ENCODE measurements at regions not wholly inside any gene's neighbourhood (a gene's known extent, or its start where the extent isn't known, plus 50 kb on each side); places are given as distances from the start of the nearest gene placed in this dataset.
A peak's percentile ranks its signal among the peaks of the same experiment; 100 is the strongest.

DNA sequence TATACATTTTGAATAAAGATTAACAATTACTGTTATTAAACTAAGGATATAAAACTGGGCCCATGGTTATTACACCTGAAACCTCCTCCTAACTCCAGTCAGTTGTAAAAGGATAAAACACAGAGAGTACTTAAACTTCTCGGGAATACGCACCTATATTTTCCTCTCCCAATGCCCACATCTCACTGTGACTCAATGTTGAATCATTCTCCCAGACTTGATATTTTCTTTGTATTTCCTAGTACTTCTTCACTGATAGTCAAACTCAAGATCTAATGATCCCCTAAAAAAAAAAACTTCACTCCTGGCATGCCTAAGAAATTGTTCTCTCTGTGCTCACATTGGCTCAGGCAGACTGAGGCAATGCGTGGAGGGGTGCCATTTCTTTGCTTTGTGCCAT is 212.5 kb upstream of the DKK2 start:
- no peak for DNase-seq (ENCODE audit: low spot score)

DNA sequence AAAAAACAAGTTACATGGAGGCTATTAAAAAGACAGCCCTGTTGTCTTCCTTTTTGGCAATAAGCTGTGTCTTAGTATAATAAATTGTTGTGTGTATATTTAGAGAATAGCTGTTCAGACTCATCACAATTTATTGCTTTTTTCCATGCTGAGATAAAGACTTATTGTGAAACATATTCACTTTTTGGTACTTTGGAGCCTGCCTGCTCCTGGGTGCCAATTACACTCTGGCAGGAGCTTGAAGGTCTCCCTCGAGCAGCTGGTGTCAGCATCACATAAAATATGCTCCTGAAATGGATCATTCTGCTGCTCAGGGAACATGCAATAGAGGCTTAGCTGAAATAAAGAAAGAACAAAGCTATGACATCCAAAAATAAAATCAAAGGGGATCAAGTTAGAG is 211.6 kb upstream of the DKK2 start:
- no peak for DNase-seq (ENCODE audit: low spot score)

DNA sequence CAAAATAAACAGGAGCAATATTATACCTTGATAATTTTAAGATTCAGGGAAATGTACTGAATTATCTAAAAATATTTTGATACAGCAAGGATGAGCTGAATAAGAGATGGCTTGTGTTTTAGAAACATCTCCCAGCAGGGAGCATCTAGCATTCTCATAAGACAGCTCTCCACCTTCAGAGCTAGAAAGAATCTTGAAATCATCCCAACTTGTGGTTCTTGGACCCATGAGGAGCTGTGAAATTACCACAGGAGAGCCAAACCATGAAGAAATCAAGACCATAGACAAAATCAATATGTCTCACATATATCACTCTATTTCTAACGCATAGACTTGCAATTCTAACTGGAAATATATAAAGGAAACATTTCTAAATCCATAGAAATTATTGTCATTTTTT is 210.6 kb upstream of the DKK2 start:
- DNase-seq (ENCODE audit: low spot score), result no peak

DNA sequence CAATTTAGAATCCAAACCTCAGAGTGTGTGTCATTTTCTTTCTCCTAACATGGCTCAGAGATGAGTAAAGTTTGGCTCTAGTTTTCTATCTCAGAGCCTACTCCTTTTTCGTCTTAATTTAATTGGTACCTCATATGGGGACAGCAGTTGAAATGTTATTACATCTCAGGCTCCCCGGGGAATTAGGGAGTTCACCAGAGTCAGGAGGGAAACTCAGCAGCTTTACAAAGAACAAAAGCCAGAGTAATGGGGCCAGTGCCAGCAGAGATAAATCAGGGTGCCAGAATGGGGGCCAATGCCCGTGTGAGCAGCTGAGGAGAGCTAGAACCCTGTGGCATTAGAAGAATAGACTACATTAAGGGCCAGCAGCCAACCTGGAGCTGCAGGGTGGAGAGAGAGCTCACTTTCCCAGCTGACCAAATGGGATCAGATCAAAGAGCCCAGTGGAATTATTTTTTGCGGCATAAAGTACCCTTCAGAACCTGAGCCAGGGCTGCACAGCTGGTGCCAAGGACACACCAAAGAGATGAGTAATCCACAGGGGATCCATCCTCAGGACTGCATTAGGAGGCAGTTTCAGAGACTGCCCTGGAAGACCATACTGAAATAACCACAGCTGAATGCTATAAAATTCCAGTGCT is 207.1 kb upstream of the DKK2 start:
- DNase-seq (ENCODE audit: low spot score), result no peak

DNA sequence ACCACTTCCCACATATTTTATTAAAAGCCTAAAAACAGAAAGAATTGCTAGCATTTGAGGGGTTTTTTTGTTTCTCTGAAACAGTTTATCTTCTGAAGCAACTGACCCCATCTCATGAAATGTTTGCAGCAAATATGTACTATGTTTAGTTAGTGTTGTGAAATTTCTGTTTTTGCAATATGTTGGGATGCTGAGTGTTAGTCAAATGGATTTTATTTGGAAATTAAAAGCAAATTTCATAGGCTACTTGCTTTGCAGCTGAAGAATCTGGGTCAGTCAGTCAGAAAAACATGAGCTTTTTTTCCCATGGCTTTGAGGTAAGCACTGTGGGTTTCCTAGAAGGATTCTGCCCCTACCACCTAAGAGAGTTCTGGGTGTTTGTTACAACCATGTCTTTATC is 184.9 kb upstream of the DKK2 start:
- no peak for DNase-seq (ENCODE audit: low spot score)

DNA sequence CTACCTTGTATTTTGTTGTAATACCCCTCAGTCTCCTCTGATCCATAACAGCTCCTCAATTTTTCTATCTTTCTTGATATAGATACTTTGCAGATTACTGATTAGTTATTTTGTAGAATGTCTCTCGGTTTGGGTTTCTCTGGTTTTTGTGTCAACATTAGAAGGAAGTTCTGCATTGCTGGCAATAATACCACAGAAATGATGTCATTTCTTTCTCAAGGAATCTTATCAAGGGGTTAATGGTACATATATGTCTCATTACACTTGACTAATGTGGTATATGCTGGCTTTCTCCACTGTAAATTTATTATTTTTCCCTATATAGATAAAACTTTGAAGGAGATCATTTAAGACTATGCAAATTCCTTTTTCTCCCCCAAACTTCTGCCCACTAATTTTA is 183.6 kb upstream of the DKK2 start:
- DNase-seq (ENCODE audit: low spot score), result no peak

DNA sequence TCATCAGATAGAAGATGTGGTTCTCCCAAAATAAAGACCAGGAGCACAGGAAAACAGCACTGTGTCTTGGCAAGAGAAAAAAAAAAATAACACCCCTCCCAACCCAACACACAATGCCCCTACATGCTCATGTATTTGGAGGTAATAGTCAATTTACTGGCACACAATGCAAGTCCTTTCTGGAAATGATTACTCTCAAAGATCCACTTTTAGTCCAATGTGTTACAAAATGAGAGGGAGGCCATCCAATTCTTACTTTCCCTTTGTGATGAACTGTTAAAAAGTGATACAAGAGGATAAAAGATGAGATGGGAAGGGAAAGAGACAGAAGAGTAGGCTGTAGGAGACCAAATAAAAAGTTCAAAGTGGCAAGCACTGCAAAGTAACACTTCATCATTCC is 180.3 kb upstream of the DKK2 start:
- DNase-seq (ENCODE audit: low spot score), result no peak

DNA sequence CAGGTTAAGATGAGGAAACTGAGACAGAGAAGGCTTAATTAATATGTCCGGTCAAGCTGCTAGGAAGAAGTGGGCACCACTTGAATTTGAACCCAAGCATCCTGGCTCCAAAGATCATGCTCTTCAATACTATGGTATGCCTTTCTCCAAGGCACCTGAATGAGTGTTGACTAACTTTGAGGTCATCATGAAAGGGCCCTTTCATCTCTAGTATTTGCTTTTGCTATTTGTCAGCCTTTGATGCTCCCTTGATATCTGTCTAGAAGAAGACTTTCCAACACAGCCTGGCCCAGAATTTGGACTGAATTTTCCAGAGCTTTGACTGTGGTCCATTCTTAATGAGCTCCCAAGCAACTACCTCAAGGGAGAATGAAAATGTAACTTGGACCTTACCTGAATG is 179.1 kb upstream of the DKK2 start:
- no peak for DNase-seq (ENCODE audit: low spot score)

DNA sequence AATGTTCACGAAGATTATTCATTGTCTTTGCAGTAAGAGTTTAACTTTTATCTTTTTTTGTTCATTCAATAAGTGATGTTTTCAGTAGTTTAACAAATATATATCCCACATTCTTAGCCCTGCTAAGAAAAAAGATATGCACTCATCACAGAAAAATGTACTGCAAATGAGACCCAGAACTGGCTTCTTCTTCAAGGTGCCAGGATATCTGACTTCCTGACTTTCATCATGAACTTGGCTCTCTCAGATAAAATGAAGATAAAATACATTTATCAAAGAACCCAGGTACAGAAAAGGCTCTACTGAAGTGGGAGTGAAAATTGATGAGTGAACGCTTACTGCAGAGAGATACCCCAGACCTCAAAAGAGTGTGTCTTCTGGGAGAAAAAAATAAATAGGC is 177.8 kb upstream of the DKK2 start:
- DNase-seq (ENCODE audit: low spot score), result no peak

DNA sequence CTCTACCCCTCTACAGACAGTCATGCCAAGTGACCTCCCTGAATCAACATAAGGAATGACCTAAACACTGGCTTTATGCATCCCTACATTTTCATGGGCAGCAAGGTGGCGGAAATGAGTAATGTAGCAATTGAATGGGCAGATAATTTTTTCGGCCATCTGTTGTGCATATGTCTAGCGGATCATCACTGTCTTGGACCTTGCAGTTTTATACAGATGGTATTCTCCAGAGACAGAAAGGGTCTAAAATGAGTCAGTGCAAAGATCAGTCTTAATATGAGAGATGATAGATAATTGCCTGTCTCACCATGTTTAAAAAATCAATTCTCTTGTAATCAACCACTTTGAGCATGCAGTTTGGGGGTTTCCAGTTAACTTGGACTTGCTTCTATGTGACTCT is 177.3 kb upstream of the DKK2 start:
- DNase-seq (ENCODE audit: low spot score), result no peak

DNA sequence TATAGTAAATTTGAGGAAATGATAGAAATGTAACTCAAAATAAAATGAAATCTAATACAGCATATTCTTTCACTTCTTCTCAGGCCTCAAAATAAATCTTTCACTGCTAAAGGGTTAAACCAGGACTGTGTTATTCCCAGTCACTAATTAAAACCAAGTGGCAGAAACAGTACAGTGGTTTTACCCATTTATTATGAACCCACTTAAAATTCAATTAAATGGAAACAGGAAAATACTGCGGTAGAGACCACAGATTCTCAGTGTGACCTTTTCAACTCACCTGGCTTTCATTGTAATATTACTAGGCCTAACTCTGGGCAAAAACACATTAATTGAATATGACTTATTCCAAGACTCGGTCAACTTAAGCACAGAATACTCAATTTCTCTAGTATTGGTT is 176.5 kb upstream of the DKK2 start:
- DNase-seq (ENCODE audit: low spot score), result no peak

DNA sequence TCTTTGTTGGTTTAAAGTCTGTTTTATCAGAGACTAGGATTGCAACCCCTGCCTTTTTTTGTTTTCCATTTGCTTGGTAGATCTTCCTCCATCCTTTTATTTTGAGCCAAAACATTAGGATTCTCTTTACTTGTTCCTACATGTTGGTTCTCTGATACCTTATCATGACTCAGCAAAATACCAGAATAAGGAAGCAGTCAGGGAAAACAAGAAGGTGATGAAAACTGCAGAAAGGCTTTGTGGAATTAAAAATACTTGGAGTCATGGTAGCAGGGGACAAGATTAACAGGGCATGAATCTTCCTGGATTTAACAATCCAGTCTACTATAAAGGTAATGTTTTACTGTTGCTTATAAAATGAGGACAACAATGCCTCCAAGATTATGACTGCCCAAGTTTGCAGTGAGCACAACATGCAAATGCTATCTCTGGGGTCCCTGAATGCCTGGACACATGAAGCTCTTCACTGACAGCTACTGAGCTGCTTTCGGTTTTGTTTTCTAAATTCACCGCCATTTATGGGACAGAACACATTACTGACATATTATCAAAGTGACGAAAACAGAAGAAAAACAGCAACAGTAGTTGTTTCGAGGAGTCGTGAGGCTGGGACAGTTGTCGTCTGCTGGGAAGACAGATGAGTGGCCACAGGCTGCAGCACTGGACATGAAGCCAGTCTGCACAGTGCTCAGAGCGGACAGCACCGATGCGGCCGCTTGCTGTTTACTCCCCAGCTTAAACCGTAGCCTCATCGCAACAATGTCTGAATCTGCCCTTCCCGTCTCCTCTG is 174.5 kb upstream of the DKK2 start:
- DNase-seq (ENCODE audit: low spot score), result no peak

DNA sequence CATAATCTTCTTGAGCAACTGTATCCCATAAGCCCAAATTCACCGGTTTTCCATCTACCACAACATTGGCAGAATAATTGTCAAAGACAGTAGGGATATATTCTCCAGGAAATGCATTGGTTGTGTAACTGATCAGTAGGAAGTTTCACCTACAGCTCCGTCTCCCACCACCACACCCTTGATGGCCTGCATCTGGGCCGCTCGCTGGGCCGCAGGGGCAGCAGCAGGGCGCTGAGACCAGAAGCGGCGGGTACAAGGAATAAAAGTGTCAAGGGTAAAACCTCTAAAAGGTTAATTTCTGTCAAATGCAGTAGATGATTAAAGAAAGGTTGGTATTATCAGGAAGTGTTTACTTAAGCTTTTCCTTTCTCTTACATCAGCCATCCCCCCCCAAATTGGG is 167.6 kb upstream of the DKK2 start:
- DNase-seq (ENCODE audit: low spot score), result no peak

DNA sequence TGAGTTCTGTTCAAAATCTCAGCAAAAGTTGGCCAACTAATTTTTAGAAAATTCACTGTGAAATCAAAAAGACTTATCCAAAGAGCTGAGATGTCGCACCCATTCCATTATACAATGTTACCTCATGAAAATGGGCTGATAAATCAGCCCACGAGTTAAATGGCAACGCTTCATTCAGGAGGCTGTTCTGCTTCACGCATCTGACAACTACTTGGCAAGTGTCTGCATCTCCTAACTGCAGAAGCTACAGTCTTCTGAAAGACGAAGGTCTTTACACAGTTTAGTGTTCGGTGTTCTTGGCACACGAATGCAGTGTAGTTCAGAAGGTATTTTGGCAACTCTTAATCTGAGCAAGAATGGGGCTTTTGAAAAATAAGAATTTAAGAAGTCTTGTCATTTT is 166.6 kb upstream of the DKK2 start:
- no peak for DNase-seq (ENCODE audit: low spot score)

DNA sequence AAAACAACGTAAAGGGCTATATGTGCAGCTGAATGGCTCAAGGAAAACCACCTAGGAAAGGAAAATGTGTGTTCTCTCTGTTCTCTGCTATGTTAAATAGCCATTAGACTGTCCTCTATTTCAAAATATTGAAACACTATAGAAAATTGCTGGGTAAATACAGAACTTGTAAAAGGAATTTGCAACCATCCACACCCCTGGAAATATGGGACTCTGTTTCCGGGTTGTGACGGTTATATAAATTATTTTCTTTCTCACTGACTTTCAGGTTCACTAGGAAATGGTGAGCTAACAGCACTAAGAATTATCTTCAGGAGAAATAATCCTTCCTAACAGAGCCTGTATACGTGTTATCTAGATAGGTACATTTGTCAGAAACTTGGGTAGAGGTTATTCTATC is 161.0 kb upstream of the DKK2 start:
- DNase-seq (ENCODE audit: low spot score), result no peak

DNA sequence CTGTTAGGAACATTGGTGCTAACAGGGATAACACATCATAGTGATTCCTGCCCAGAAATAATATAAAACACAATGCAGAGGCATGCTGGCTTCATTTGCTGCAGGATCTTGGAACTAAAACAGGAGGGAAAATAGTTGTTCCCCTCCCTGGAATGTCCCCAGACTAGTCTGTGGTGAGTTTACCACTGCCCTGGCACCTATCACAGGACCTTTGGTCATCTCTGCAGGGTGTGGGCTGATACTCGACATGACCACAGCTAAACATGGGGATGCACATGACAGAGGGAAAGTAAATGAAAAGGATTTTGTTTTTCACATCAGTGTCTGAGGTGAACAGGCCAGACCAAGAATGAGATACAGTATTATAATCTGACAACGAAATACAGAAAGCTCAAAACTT is 160.2 kb upstream of the DKK2 start:
- DNase-seq (ENCODE audit: low spot score), result no peak

DNA sequence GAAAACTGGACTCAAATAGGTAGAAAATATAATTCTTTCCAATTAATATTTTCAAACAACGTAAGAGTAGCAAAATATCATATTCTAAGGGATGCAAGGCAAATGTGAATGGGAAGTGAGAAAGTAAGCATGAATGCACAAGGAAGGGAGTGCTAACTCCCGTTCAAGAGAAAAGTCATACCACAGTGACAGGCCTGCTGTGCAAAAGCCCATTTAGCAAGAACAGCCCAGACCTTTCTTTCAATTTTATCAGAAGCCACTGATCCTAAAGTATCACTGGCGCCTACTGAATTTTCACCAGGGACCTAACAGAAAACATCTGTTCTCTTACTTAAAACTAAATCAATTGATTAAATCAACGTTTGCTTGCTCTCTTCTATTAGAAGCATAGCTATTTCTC is 157.9 kb upstream of the DKK2 start:
- no peak for DNase-seq (ENCODE audit: low spot score)

DNA sequence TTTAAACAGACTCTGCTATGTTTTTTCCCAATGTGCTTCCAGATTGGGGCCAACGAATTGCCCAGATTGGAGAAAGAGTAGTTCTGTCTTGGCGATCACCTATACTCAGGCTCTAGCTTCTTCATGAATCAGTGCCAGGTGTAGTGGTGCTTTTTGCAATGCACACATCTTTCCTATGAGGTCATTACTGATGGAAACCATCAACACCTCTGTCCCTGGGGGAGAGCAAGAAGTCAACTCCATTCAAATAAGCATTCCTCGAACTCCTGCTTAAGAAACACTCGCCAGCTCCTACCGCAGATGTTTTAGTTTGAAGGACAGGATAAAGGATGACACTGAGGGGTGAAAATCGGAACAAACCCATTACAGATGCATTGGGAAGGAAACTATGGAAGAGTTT is 156.5 kb upstream of the DKK2 start:
- no peak for DNase-seq (ENCODE audit: low spot score)

DNA sequence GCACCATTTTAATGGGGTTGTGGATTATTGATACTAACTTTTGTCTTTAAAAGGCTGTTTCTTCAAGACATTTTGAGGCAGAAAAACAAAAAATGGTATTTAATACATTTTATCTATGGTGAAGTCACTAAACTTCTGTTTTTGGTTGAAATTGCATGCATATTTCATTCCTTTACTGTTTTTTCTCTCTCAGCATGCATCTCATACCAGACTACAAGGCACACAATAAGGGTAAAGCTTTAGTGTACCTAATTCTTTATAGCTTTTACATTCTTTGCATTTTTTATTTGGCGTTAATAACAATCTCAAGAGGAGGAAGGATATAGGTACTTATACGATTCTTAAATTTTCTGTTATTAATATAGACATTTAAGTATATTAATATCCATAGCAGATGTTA is 151.0 kb upstream of the DKK2 start:
- no peak for DNase-seq (ENCODE audit: low spot score)

DNA sequence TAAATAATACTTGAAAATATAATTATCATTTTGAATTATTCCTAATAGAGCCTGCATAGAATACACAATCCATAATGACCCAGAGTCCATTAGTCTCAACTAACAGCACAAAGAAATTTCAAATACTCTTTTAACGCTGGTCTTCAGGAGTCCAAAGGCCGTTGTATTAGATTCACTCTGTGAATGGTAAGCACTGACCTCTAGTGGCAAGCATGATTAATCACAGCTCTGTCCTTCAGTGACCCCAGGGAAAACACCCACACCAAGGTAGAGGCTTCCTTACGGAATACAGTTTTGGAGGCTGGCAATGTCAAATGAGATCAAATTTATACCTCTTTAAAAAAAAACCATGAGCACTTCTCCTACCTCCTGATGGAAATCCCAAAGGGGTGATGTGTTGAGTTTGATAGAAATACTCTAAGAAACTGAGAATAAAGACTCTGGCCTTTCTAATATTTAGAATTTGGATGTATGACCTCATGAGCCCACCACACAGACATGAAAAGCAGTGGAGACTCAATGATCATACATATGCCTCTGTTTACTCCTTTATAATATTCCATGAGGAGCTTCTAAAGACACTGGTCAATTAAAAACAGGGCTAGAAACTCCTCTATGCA is 147.2 kb upstream of the DKK2 start:
- peak; percentile 3 for DNase-seq (ENCODE audit: low spot score)

DNA sequence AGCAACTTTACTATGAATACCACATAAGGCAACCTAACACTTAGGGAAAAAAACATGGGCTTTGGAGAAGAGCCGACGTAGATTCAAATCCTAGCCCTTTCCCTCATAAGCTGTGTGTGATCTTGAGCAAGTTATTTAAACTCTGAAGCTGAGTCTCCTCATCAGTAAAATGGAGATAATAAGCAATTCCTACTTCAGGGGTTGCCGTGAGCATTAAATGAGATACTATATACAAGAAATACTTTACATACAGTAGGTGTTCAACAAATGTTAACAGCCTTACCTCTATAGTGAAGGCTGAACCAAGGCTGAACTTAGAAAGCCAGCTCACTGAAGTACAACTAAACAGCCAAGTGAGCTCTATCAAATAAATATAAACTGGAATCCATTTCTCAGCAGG is 146.2 kb upstream of the DKK2 start:
- DNase-seq (ENCODE audit: low spot score), result no peak

DNA sequence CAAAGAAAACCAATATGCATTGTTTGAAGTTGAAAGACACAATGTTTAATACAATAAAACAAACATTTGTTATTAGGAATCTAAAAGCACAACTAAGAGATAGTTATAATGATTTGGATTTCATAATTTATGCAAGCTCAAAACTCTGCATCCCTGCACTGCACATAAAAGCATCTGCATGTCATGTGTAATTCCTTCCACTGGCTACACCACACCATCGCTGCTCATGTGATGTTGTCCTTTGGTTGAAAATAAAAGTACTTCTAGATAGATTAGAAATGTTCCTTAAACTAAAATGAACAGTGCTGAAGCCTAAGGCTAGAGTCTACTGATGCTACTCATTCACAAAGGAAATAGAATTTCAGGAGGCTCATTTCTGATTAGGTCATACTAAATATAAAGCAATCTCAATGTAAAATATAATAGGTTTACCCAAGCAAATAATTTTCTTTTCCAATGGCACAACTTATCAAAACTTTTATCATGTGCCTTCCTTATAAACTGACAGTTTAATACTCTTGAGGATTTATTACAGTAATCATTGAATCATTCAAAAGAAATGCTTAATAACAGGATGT is 130.8 kb upstream of the DKK2 start:
- DNase-seq (ENCODE audit: low spot score), result no peak

DNA sequence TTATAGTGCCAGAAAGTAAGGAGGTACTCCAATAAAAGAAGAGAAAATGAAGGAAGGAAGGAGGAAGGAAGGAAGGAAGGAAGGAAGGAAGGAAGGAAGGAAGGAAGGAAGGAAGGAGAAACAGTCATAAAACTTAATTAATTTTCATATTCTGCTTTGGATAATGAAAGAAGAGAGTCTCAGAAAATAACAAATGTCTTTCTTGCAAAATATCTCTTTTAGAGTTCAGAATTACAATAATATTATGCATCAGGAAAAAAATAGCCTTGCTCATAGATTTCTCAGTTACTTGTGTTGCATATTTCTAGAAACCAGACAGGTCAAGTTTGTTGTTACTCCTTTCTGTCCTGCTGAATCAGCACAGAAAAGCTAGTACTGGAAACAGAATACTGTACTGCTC is 130.1 kb upstream of the DKK2 start:
- no peak for DNase-seq (ENCODE audit: low spot score)
